ENCODE measurements at regions not wholly inside any gene's neighbourhood (a gene's known extent, or its start where the extent isn't known, plus 50 kb on each side); places are given as distances from the start of the nearest gene placed in this dataset.

GRCh38 chr3:35385271-35385670 lies 254.1 kb upstream of the ARPP21 start:
- TF ChIP-seq CTCF (IDR thresholded peaks at IDR 0.05), result no peak
- no peak for TF ChIP-seq POLR2A (IDR thresholded peaks at IDR 0.05)

All from esophagus squamous epithelium (tissue), 4 donors.